H9 (cell line): ENCODE measurements at regions not wholly inside any gene's neighbourhood (a gene's known extent, or its start where the extent isn't known, plus 50 kb on each side); places are given as distances from the start of the nearest gene placed in this dataset.

ENCODE experiments used
- DNase-seq: peaks from one replicate; pipeline ENCODE4 v3.0.0-alpha.2; 2017
- H2AFZ ChIP-seq: one replicate; pipeline ENCODE4 v1.6.1; 2013; ENCODE audit warnings: mild to moderate bottlenecking, low read length, control low read depth, moderate library complexity
- H2AK5ac ChIP-seq: 2 replicates; pipeline ENCODE4 v1.6.1; 2013; ENCODE audit warnings: low read length, control low read depth, mixed read lengths; ENCODE audit not compliant: insufficient read length
- H2BK120ac ChIP-seq: one replicate; pipeline ENCODE4 v1.6.1; 2013; ENCODE audit warnings: low read depth, mild to moderate bottlenecking, low read length, control low read depth, inconsistent platforms; ENCODE audit not compliant: poor library complexity, severe bottlenecking
- H2BK12ac ChIP-seq: 2 replicates; pipeline ENCODE4 v1.6.1; 2013; ENCODE audit warnings: low read length, control low read depth, mixed read lengths, low read depth; ENCODE audit not compliant: insufficient read length
- H2BK15ac ChIP-seq: 2 replicates; pipeline ENCODE4 v1.6.1; 2013; ENCODE audit warnings: low read depth, low read length, control low read depth
- H2BK20ac ChIP-seq: one replicate; pipeline ENCODE4 v1.6.1; 2013; ENCODE audit warnings: low read depth, mild to moderate bottlenecking, low read length, control low read depth, inconsistent platforms; ENCODE audit not compliant: poor library complexity, severe bottlenecking
- H2BK5ac ChIP-seq: 2 replicates; pipeline ENCODE4 v1.6.1; 2013; ENCODE audit warnings: low read length, control low read depth, mixed read lengths; ENCODE audit not compliant: insufficient read length
- H3K14ac ChIP-seq: 2 replicates; pipeline ENCODE4 v1.6.1; 2013; ENCODE audit warnings: low read length, control low read depth; ENCODE audit not compliant: insufficient read depth
- H3K18ac ChIP-seq: 2 replicates; pipeline ENCODE4 v1.6.1; 2013; ENCODE audit warnings: low read depth, mild to moderate bottlenecking, mixed read lengths, low read length, control low read depth; ENCODE audit not compliant: insufficient read length
- H3K23ac ChIP-seq: 2 replicates; pipeline ENCODE4 v1.6.1; 2013; ENCODE audit warnings: low read length, control low read depth, mixed read lengths, low read depth; ENCODE audit not compliant: insufficient read length
- H3K23me2 ChIP-seq: 2 replicates; pipeline ENCODE4 v1.6.1; 2013; ENCODE audit warnings: low read depth, mild to moderate bottlenecking, mixed read lengths, low read length, control low read depth; ENCODE audit not compliant: insufficient read length, poor library complexity, severe bottlenecking
- H3K27ac ChIP-seq: 2 replicates; pipeline ENCODE4 v1.5.1; 2013; ENCODE audit warnings: low read length, control low read depth, mixed read lengths, low read depth; ENCODE audit not compliant: insufficient read length
- H3K27me3 ChIP-seq: 2 replicates; pipeline ENCODE4 v1.6.1; 2013; ENCODE audit warnings: low read length, control low read depth, inconsistent platforms; ENCODE audit not compliant: insufficient read depth
- H3K4ac ChIP-seq: 2 replicates; pipeline ENCODE4 v1.6.1; 2013; ENCODE audit warnings: low read depth, mild to moderate bottlenecking, control low read depth, inconsistent platforms, low read length, moderate library complexity
- H3K4me1 ChIP-seq: 2 replicates; pipeline ENCODE4 v1.6.1; 2013; ENCODE audit warnings: low read length, control low read depth, inconsistent platforms; ENCODE audit not compliant: insufficient read depth
- H3K4me2 ChIP-seq: 2 replicates; pipeline ENCODE4 v1.6.1; 2013; ENCODE audit warnings: low read length, control low read depth, mixed read lengths; ENCODE audit not compliant: insufficient read length, insufficient read depth
- H3K56ac ChIP-seq: 2 replicates; pipeline ENCODE4 v1.6.1; 2013; ENCODE audit warnings: low read depth, mild to moderate bottlenecking, mixed read lengths, low read length, control low read depth; ENCODE audit not compliant: insufficient read length
- H3K79me1 ChIP-seq: 2 replicates; pipeline ENCODE4 v1.6.1; 2013; ENCODE audit warnings: low read depth, mild to moderate bottlenecking, moderate library complexity, low read length, control low read depth, inconsistent platforms; ENCODE audit not compliant: insufficient read depth, poor library complexity, severe bottlenecking
- H3K79me2 ChIP-seq: 2 replicates; pipeline ENCODE4 v1.6.1; 2013; ENCODE audit warnings: low read length, control low read depth, inconsistent platforms; ENCODE audit not compliant: insufficient read depth
- H3K9ac ChIP-seq: 2 replicates; pipeline ENCODE4 v1.6.1; 2013; ENCODE audit warnings: low read length, control low read depth, mixed read lengths; ENCODE audit not compliant: insufficient read length; ENCODE audit errors: extremely low read depth
- H3K9me3 ChIP-seq: one replicate; pipeline ENCODE4 v1.6.1; 2013; ENCODE audit warnings: low read depth, low read length, inconsistent platforms; ENCODE audit not compliant: control insufficient read depth
- H3T11ph ChIP-seq: one replicate; pipeline ENCODE4 v1.6.1; 2013; ENCODE audit warnings: mild to moderate bottlenecking, low read length, control low read depth, inconsistent platforms
- H4K20me1 ChIP-seq: one replicate; pipeline ENCODE4 v1.6.1; 2013; ENCODE audit not compliant: control insufficient read depth, insufficient read length, insufficient read depth
- H4K5ac ChIP-seq: 2 replicates; pipeline ENCODE4 v1.6.1; 2013; ENCODE audit warnings: low read depth, mild to moderate bottlenecking, mixed read lengths, low read length, control low read depth; ENCODE audit not compliant: insufficient read length
- H4K8ac ChIP-seq: replicated peaks from 2 replicates; pipeline ENCODE4 v1.6.1; 2013; ENCODE audit warnings: low read length, control low read depth, mixed read lengths, low read depth; ENCODE audit not compliant: insufficient read length
- H4K91ac ChIP-seq: 2 replicates; pipeline ENCODE4 v1.6.1; 2013; ENCODE audit warnings: low read depth, mild to moderate bottlenecking, moderate library complexity, mixed read lengths, low read length, control low read depth; ENCODE audit not compliant: insufficient read length
- H3K27ac Mint-ChIP-seq, 3 experiments: 2 replicates in 2 of 3; 3 replicates in 1 of 3; pipeline ENCODE4 v1.8.0; 2020 to 2021; ENCODE audit warnings: mixed read lengths in 3 of 3, mild to moderate bottlenecking in 1 of 3, moderate library complexity in 1 of 3
- H3K27me3 Mint-ChIP-seq: 2 replicates; pipeline ENCODE4 v1.8.0; 2021; ENCODE audit warnings: low read depth, mild to moderate bottlenecking, moderate library complexity, mixed read lengths
- H3K36me3 Mint-ChIP-seq, 3 experiments: 2 replicates in 2 of 3; 3 replicates in 1 of 3; pipeline ENCODE4 v1.8.0; 2020 to 2021; ENCODE audit warnings: low read depth in 3 of 3, mixed read lengths in 3 of 3; ENCODE audit not compliant: insufficient read depth in 1 of 3
- H3K4me1 Mint-ChIP-seq, 2 experiments: 2 replicates each; pipeline ENCODE4 v1.8.0; 2020; ENCODE audit warnings: mixed read lengths in 2 of 2
- H3K4me3 Mint-ChIP-seq, 2 experiments: 2 replicates in 1 of 2; 3 replicates in 1 of 2; pipeline ENCODE4 v1.8.0; 2020 to 2021; ENCODE audit warnings: mild to moderate bottlenecking in 2 of 2, mixed read lengths in 2 of 2, moderate library complexity in 1 of 2
- H3K9me3 Mint-ChIP-seq, 2 experiments: 2 replicates in 1 of 2; 3 replicates in 1 of 2; pipeline ENCODE4 v1.8.0; 2020; ENCODE audit warnings: mild to moderate bottlenecking in 2 of 2, mixed read lengths in 2 of 2, moderate library complexity in 1 of 2
- WGBS: extraction: QIAGEN DNeasy Blood & Tissue Kit; methylation state at CpG from one replicate; pipeline ENCODE4 v1.1.7; 2013; ENCODE audit warnings: missing lambda C conversion rate, low lambda C conversion rate, mixed read lengths; ENCODE audit not compliant: insufficient read length; ENCODE audit errors: extremely low coverage; 5-methylcytosine and 5-hydroxymethylcytosine counted together
- TF ChIP-seq, protein P1 (sequence below): fragments of 200-600 bp; sonication (generic); conservative IDR thresholded peaks from 3 replicates; pipeline ENCODE4 v1.8.0; 2021; ENCODE audit warnings: antibody characterized with exemption, mild to moderate bottlenecking

DNA sequence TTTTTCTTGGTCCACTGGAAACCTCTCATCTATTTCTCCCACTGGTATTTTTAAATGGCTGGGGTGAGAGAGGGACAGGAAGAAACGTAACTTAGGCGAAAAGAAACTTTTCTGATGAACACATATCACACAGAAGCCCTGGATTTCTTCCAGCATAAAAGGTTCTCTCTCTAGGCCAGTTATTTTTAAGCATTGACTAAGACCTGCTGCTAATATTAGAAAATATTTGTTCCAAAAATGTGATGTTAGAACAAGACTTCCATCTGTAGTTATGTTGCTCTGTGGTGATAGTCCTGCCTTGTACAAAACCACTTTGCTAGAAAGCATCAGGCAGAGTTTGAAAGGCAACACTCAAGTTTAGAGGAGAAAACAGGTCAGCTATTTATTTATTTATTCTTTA is 537.7 kb downstream of the MCTP2 start:
- Histone ChIP-seq H2BK12ac (no peak overlapping the region), H3K9ac (no peak overlapping the region), H2AK5ac (no peak overlapping the region), H4K91ac (no peak overlapping the region), H3K4me1 (no peaks in the 10 kb centered on the region), H3K79me1 (no peaks in the 10 kb centered on the region), H4K8ac (no peak overlapping the region), H3K14ac (no peak overlapping the region), H3K27ac (no peak overlapping the region), H3K23ac (no peak overlapping the region), H3K23me2 (no peaks in the 10 kb centered on the region), H3K18ac (no peak overlapping the region), H4K20me1 (no peaks in the 10 kb centered on the region), H3K56ac (no peak overlapping the region), H3K79me2 (no peaks in the 10 kb centered on the region), H2BK20ac (no peak overlapping the region), H2BK120ac (no peak overlapping the region), H2BK5ac (no peak overlapping the region), H3T11ph (no peak overlapping the region), H3K9me3 (no peaks in the 10 kb centered on the region), H3K27me3 (no peaks in the 10 kb centered on the region), H2AFZ (no peak overlapping the region), H3K4ac (no peak overlapping the region), H2BK15ac (no peak overlapping the region), H3K4me2 (no peak overlapping the region), H4K5ac (no peak overlapping the region)
- no peak for DNase-seq
- TF ChIP-seq, protein P1, sequence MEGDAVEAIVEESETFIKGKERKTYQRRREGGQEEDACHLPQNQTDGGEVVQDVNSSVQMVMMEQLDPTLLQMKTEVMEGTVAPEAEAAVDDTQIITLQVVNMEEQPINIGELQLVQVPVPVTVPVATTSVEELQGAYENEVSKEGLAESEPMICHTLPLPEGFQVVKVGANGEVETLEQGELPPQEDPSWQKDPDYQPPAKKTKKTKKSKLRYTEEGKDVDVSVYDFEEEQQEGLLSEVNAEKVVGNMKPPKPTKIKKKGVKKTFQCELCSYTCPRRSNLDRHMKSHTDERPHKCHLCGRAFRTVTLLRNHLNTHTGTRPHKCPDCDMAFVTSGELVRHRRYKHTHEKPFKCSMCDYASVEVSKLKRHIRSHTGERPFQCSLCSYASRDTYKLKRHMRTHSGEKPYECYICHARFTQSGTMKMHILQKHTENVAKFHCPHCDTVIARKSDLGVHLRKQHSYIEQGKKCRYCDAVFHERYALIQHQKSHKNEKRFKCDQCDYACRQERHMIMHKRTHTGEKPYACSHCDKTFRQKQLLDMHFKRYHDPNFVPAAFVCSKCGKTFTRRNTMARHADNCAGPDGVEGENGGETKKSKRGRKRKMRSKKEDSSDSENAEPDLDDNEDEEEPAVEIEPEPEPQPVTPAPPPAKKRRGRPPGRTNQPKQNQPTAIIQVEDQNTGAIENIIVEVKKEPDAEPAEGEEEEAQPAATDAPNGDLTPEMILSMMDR: no peak
- Mint-ChIP-seq H3K36me3 (no peaks in the 10 kb centered on the region), H3K27me3 (no peaks in the 10 kb centered on the region), H3K27ac (no peak overlapping the region), H3K9me3 (no peaks in the 10 kb centered on the region), H3K4me3 (no peak overlapping the region), H3K4me1 (no peaks in the 10 kb centered on the region)
- WGBS: no CpG with 5 or more reads among the region's 2 CpGs
